Type B pancreatic cell (in vitro differentiated cells): ENCODE measurements at regions not wholly inside any gene's neighbourhood (a gene's known extent, or its start where the extent isn't known, plus 50 kb on each side); places are given as distances from the start of the nearest gene placed in this dataset.

Experiments used
- DNase-seq: peaks from one replicate; pipeline ENCODE4 v3.0.0; 2021; ENCODE audit warnings: mixed read lengths; ENCODE audit not compliant: unreplicated experiment; ENCODE audit errors: extremely low spot score
- H3K27ac Mint-ChIP-seq: 2 replicates; pipeline ENCODE4 v1.8.0; 2021; ENCODE audit warnings: mild to moderate bottlenecking, mixed read lengths
- H3K27me3 Mint-ChIP-seq: 2 replicates; pipeline ENCODE4 v1.8.0; 2021; ENCODE audit warnings: mixed read lengths
- H3K36me3 Mint-ChIP-seq: 2 replicates; pipeline ENCODE4 v1.8.0; 2021; ENCODE audit warnings: mixed read lengths
- H3K4me1 Mint-ChIP-seq: one replicate; pipeline ENCODE4 v1.8.0; 2021; ENCODE audit warnings: mixed read lengths; ENCODE audit not compliant: unreplicated experiment
- H3K4me3 Mint-ChIP-seq: 2 replicates; pipeline ENCODE4 v1.8.0; 2021; ENCODE audit warnings: mild to moderate bottlenecking, mixed read lengths
- H3K9me3 Mint-ChIP-seq: 2 replicates; pipeline ENCODE4 v1.8.0; 2021; ENCODE audit warnings: mixed read lengths
- CTCF ChIP-seq: fragments of 200-600 bp; sonication (generic); conservative IDR thresholded peaks from 2 replicates; pipeline ENCODE4 v1.5.0; 2021; ENCODE audit warnings: antibody characterized with exemption, mild to moderate bottlenecking

GRCh38 chr5:166561759-166562158 is 1729.7 kb upstream of the WWC1 start:
- Mint-ChIP-seq H3K4me3 (no peak overlapping the region), H3K27me3 (peaks cover 10% of the 10 kb centered on the region), H3K36me3 (peaks cover 9% of the 10 kb centered on the region), H3K4me1 (peaks cover 7% of the 10 kb centered on the region), H3K9me3 (peaks cover 10% of the 10 kb centered on the region), H3K27ac (no peak overlapping the region)
- no peak for DNase-seq
- TF ChIP-seq CTCF = no peak

- Mint-ChIP-seq H3K36me3 (peaks cover 9% of the 10 kb centered on the region), H3K9me3 (peaks cover 10% of the 10 kb centered on the region), H3K27me3 (peaks cover 10% of the 10 kb centered on the region), H3K4me3 (no peak overlapping the region), H3K27ac (no peak overlapping the region), H3K4me1 (peaks cover 7% of the 10 kb centered on the region)
- no peak for TF ChIP-seq CTCF
- DNase-seq = no peak
Observed at GRCh38 chr5:166562246-166562645, 1729.2 kb upstream of the WWC1 start.

- no peak overlapping the region for H3K27ac Mint-ChIP-seq
- peaks cover 7% of the 10 kb centered on the region for H3K4me1 Mint-ChIP-seq
- no peak overlapping the region for H3K4me3 Mint-ChIP-seq
- TF ChIP-seq CTCF = no peak
- no peak for DNase-seq
- H3K27me3 Mint-ChIP-seq = peaks cover 21% of the 10 kb centered on the region
- peaks cover 5% of the 10 kb centered on the region for H3K9me3 Mint-ChIP-seq
- no peaks in the 10 kb centered on the region for H3K36me3 Mint-ChIP-seq
Observed at GRCh38 chr5:166566725-166567124, 1724.7 kb upstream of the WWC1 start.

GRCh38 chr5:166570865-166571264 is 1720.6 kb upstream of the WWC1 start:
- DNase-seq = no peak
- no peak for TF ChIP-seq CTCF
- peaks cover 33% of the 10 kb centered on the region for H3K27me3 Mint-ChIP-seq
- peak overlapping the region; percentile 7 for H3K27ac Mint-ChIP-seq
- H3K36me3 Mint-ChIP-seq = no peaks in the 10 kb centered on the region
- no peak overlapping the region for H3K4me3 Mint-ChIP-seq
- no peaks in the 10 kb centered on the region for H3K4me1 Mint-ChIP-seq
- peaks cover 7% of the 10 kb centered on the region for H3K9me3 Mint-ChIP-seq

GRCh38 chr5:166571668-166572067 is 1719.8 kb upstream of the WWC1 start:
- Mint-ChIP-seq H3K4me3 (no peak overlapping the region), H3K27ac (no peak overlapping the region), H3K9me3 (peaks cover 7% of the 10 kb centered on the region), H3K27me3 (peaks cover 32% of the 10 kb centered on the region), H3K36me3 (no peaks in the 10 kb centered on the region), H3K4me1 (no peaks in the 10 kb centered on the region)
- no peak for TF ChIP-seq CTCF
- DNase-seq = no peak

GRCh38 chr5:166576323-166576722 is 1715.1 kb upstream of the WWC1 start:
- peaks cover 12% of the 10 kb centered on the region for H3K9me3 Mint-ChIP-seq
- DNase-seq = no peak
- TF ChIP-seq CTCF = no peak
- no peaks in the 10 kb centered on the region for H3K4me1 Mint-ChIP-seq
- H3K27me3 Mint-ChIP-seq = peaks cover 34% of the 10 kb centered on the region
- no peaks in the 10 kb centered on the region for H3K36me3 Mint-ChIP-seq
- no peak overlapping the region for H3K27ac Mint-ChIP-seq
- no peak overlapping the region for H3K4me3 Mint-ChIP-seq
